ENCODE measurements at regions not wholly inside any gene's neighbourhood (a gene's known extent, or its start where the extent isn't known, plus 50 kb on each side); places are given as distances from the start of the nearest gene placed in this dataset.

DNA sequence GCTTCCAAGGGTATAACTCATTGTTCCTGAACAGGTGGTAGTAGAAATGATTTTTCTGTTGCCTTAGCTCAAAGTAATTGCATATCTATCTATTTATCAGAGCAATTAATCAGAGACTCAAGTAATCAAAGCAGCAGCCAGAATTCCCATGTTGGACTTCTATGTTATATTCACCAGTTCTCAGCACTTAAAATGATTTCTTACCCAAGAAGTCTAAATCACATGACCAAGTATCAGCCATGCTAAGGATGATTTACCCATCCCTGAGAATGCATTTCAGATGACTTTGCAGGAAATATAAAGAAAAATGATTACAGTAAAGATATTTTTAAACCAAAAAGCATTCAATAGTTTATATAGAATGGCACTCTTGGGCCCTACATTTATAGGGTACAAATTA, 352.2 kb downstream of the NUP35 start:
- no peak for TF ChIP-seq EP300 (IDR thresholded peaks at IDR 0.05; ENCODE audit: borderline replicate concordance)
- no peak for TF ChIP-seq CEBPB (IDR thresholded peaks at IDR 0.05)
- no peak for TF ChIP-seq TEAD4 (IDR thresholded peaks at IDR 0.05)
- no peak for TF ChIP-seq EGR1 (IDR thresholded peaks at IDR 0.05)
- no peak for TF ChIP-seq MAX (IDR thresholded peaks at IDR 0.05)
- TF ChIP-seq FOXM1 (IDR thresholded peaks at IDR 0.05; ENCODE audit: borderline replicate concordance, low read depth) = no peak
- TF ChIP-seq, protein P1, sequence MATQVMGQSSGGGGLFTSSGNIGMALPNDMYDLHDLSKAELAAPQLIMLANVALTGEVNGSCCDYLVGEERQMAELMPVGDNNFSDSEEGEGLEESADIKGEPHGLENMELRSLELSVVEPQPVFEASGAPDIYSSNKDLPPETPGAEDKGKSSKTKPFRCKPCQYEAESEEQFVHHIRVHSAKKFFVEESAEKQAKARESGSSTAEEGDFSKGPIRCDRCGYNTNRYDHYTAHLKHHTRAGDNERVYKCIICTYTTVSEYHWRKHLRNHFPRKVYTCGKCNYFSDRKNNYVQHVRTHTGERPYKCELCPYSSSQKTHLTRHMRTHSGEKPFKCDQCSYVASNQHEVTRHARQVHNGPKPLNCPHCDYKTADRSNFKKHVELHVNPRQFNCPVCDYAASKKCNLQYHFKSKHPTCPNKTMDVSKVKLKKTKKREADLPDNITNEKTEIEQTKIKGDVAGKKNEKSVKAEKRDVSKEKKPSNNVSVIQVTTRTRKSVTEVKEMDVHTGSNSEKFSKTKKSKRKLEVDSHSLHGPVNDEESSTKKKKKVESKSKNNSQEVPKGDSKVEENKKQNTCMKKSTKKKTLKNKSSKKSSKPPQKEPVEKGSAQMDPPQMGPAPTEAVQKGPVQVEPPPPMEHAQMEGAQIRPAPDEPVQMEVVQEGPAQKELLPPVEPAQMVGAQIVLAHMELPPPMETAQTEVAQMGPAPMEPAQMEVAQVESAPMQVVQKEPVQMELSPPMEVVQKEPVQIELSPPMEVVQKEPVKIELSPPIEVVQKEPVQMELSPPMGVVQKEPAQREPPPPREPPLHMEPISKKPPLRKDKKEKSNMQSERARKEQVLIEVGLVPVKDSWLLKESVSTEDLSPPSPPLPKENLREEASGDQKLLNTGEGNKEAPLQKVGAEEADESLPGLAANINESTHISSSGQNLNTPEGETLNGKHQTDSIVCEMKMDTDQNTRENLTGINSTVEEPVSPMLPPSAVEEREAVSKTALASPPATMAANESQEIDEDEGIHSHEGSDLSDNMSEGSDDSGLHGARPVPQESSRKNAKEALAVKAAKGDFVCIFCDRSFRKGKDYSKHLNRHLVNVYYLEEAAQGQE (IDR thresholded peaks at IDR 0.05; ENCODE audit: low read depth) = no peak
- TF ChIP-seq YY1 (IDR thresholded peaks at IDR 0.05; ENCODE audit: low read depth) = no peak
- no peak for TF ChIP-seq CREB1 (IDR thresholded peaks at IDR 0.05; ENCODE audit: low read depth)
- no peak for TF ChIP-seq TCF12 (IDR thresholded peaks at IDR 0.05; ENCODE audit: low read depth)
- TF ChIP-seq, protein P2, sequence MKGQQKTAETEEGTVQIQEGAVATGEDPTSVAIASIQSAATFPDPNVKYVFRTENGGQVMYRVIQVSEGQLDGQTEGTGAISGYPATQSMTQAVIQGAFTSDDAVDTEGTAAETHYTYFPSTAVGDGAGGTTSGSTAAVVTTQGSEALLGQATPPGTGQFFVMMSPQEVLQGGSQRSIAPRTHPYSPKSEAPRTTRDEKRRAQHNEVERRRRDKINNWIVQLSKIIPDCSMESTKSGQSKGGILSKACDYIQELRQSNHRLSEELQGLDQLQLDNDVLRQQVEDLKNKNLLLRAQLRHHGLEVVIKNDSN (IDR thresholded peaks at IDR 0.05) = no peak
- TF ChIP-seq RAD21 (IDR thresholded peaks at IDR 0.05; ENCODE audit: low read depth) = no peak
- TF ChIP-seq NFIC (IDR thresholded peaks at IDR 0.05) = no peak
- no peak for TF ChIP-seq TAF1 (IDR thresholded peaks at IDR 0.05; ENCODE audit: low read depth)
- TF ChIP-seq ZBTB7A (IDR thresholded peaks at IDR 0.05; ENCODE audit: low read depth) = no peak

- TF ChIP-seq EP300 (IDR thresholded peaks at IDR 0.05; ENCODE audit: borderline replicate concordance) = no peak
- no peak for TF ChIP-seq CEBPB (IDR thresholded peaks at IDR 0.05)
- TF ChIP-seq EGR1 (IDR thresholded peaks at IDR 0.05) = no peak
- TF ChIP-seq, protein P2 (IDR thresholded peaks at IDR 0.05) = no peak
- TF ChIP-seq FOXM1 (IDR thresholded peaks at IDR 0.05; ENCODE audit: borderline replicate concordance, low read depth) = no peak
- TF ChIP-seq TAF1 (IDR thresholded peaks at IDR 0.05; ENCODE audit: low read depth) = no peak
- no peak for TF ChIP-seq CREB1 (IDR thresholded peaks at IDR 0.05; ENCODE audit: low read depth)
- TF ChIP-seq YY1 (IDR thresholded peaks at IDR 0.05; ENCODE audit: low read depth) = no peak
- no peak for TF ChIP-seq TEAD4 (IDR thresholded peaks at IDR 0.05)
- TF ChIP-seq ZBTB7A (IDR thresholded peaks at IDR 0.05; ENCODE audit: low read depth) = no peak
- no peak for TF ChIP-seq MAX (IDR thresholded peaks at IDR 0.05)
- TF ChIP-seq NFIC (IDR thresholded peaks at IDR 0.05) = no peak
- no peak for TF ChIP-seq TCF12 (IDR thresholded peaks at IDR 0.05; ENCODE audit: low read depth)
- TF ChIP-seq, protein P1 (IDR thresholded peaks at IDR 0.05; ENCODE audit: low read depth) = no peak
- TF ChIP-seq RAD21 (IDR thresholded peaks at IDR 0.05; ENCODE audit: low read depth) = no peak
Observed at GRCh38 chr2:183477296-183477695, 353.1 kb downstream of the NUP35 start.

DNA sequence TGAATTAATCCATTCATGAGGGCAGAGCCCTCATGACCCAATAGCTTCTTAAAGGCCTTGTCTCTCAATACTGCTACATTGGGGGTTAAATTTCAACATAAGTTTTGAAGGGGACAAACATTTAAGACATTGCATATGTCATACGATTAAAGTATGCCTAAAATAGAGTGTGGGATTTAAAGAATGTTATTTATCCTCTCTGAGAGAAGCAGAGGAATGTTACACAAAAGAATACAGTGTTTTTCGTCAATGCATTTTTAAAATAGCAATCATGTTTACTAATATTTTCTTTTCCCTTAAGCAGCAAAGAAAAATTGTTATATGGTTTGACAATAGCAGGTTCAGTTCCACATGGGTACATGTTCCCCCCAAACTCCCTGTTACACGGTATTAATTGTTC, 363.1 kb downstream of the NUP35 start:
- no peak for TF ChIP-seq TEAD4 (IDR thresholded peaks at IDR 0.05)
- TF ChIP-seq EP300 (IDR thresholded peaks at IDR 0.05; ENCODE audit: borderline replicate concordance) = no peak
- no peak for TF ChIP-seq FOXM1 (IDR thresholded peaks at IDR 0.05; ENCODE audit: borderline replicate concordance, low read depth)
- TF ChIP-seq RAD21 (IDR thresholded peaks at IDR 0.05; ENCODE audit: low read depth) = no peak
- TF ChIP-seq, protein P2 (IDR thresholded peaks at IDR 0.05) = no peak
- no peak for TF ChIP-seq MAX (IDR thresholded peaks at IDR 0.05)
- TF ChIP-seq CREB1 (IDR thresholded peaks at IDR 0.05; ENCODE audit: low read depth) = no peak
- TF ChIP-seq ZBTB7A (IDR thresholded peaks at IDR 0.05; ENCODE audit: low read depth) = no peak
- no peak for TF ChIP-seq TAF1 (IDR thresholded peaks at IDR 0.05; ENCODE audit: low read depth)
- TF ChIP-seq EGR1 (IDR thresholded peaks at IDR 0.05) = no peak
- no peak for TF ChIP-seq NFIC (IDR thresholded peaks at IDR 0.05)
- TF ChIP-seq YY1 (IDR thresholded peaks at IDR 0.05; ENCODE audit: low read depth) = no peak
- TF ChIP-seq, protein P1 (IDR thresholded peaks at IDR 0.05; ENCODE audit: low read depth) = no peak
- no peak for TF ChIP-seq CEBPB (IDR thresholded peaks at IDR 0.05)
- no peak for TF ChIP-seq TCF12 (IDR thresholded peaks at IDR 0.05; ENCODE audit: low read depth)
